T-helper 9 cell (primary cell): ENCODE measurements at regions not wholly inside any gene's neighbourhood (a gene's known extent, or its start where the extent isn't known, plus 50 kb on each side); places are given as distances from the start of the nearest gene placed in this dataset.

Experiments used
- DNase-seq: peaks from one replicate; pipeline ENCODE4 v3.0.0-alpha.2; 2020

DNA sequence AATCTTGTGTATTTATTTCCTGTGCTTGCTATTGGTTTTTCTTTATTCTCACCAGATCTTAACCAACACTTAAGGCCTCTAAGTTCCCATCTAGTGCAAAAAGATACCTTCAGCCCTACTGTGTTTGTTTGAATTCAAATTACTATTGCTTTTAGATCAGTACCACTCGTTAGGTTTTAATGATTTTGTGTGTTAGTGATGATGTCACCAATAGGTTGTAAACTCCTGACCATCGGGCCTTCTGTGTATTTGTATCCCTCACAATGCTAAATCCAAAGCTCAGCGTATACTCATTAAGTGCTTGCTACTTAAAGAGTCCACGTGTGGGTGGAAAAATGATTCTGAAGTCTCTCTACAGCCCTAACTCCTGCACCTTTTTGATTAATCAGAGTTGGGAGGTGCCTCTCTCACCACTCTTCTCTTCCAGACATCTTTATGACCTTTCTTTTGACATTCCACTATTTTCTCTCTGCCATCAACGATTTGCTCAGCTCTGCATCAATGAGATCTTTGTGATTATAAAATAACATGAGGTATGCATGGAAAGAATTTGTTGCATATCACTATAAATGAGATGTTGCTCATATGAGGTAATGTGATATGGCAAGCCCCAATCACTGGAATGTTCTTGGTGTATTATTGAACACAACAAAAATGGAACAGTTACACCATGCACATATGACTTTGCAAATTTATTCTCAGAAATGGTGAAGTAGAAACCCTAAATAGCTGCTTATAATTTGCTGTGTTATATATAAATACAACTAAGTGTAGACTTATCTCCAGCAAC is 55.1 kb upstream of the LAMA2 start:
- DNase-seq: no peak

DNA sequence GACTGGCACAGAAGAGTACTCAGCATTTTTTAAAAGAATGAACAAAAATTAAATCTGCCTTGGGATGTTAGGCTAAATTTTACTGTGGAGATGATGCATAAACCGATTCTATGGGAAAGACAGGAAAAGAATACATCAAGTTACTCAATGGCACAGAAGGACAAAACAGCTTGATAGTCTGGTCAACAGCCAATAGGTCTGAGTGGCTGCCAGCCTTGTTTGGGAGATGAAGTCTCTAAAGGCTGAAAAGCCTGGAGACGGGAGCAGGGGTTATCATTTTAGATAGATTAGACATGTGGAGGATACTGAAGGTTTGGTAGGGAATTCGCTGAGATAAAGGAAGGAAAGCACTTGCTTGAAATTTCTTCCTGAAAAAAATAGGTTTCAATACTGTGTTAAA is 56.3 kb upstream of the LAMA2 start:
- DNase-seq: no peak

GRCh38 chr6:128822271-128822670 is 60.7 kb upstream of the LAMA2 start:
- DNase-seq: no peak

- no peak for DNase-seq
Measured at GRCh38 chr6:128821116-128821515, 61.8 kb upstream of the LAMA2 start.

GRCh38 chr6:128808856-128809255 is 74.1 kb upstream of the LAMA2 start:
- DNase-seq: no peak

GRCh38 chr6:128807577-128807976 is 75.4 kb upstream of the LAMA2 start:
- DNase-seq: no peak

DNA sequence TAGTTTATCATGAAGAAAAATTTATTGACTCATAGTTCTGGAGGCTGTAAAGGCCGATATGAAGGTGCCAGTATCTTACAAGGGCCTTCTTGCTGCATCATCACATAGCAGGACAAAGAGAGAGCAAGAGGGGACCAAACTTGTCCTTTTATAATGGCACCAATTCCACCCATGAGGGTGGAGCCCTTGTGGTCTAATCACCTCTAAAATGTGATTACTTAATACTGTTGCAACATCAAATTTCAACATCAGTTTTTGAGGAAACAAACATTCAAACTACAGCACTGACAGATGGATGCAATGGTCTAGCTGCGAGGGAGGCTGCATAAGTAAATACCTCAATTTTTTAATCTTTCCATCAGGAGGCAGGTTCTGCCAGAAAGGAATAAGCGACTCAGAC is 76.7 kb upstream of the LAMA2 start:
- no peak for DNase-seq

- no peak for DNase-seq
Measured at GRCh38 chr6:128803911-128804310, 79.0 kb upstream of the LAMA2 start.

DNA sequence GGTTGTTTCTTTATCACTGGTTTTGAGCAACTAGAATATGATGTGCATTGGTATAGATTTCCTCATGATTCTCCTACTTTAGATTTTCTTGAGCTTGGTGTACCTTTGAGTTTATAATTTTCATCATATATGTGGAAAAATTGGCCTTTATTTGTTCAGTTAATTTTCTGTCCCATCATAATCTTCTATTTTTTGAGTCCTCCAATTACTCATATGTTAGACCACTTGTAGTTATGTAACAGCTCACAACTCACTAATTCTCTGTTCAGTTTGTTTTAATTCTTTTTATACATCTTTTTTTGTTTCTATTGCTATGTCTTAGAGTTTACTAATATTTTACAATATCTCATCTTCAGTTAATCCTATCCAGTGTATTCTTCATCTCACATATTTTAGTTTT is 81.3 kb upstream of the LAMA2 start:
- DNase-seq: no peak

GRCh38 chr6:128784266-128784665 is 98.7 kb upstream of the LAMA2 start:
- DNase-seq: no peak

DNA sequence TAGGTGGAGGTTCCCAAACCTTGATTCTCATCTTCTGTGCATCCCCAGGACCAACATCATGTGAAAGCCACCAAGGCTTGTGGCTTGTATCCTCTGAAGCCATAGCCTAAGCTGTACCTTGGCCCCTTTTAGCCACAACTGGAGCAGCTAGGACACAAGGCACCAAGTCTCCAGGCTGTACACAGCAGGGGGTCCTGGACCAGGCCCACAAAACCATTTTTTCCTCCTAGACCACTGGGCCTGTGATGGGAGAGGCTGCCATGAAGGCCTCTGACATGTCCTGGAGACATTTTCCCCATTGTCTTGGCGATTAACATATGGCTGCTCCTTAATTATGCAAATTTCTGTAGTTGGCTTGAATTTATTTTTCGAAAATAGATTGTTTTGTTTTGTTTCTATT is 114.8 kb upstream of the LAMA2 start:
- no peak for DNase-seq

DNA sequence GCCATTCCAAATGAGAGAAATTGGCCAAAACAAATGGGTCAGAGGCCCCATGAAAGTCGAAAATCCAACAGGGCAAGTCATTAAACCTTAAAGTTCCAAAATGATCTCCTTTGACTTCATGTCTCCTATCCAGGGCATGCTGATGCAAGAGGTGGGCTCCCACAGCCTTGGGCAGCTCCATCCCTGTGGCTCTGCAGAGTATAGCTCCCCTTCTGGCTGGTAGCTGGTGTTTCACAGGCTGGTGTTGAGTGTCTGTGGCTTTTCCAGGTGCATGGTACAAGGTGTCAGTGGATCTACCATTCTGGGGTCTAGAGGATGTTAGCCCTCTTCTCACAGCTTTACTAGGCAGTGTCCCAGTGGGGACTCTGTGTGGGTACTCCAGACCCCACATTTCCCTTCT is 115.2 kb upstream of the LAMA2 start:
- no peak for DNase-seq

- DNase-seq: no peak
Measured at GRCh38 chr6:128767150-128767549, 115.8 kb upstream of the LAMA2 start.

DNA sequence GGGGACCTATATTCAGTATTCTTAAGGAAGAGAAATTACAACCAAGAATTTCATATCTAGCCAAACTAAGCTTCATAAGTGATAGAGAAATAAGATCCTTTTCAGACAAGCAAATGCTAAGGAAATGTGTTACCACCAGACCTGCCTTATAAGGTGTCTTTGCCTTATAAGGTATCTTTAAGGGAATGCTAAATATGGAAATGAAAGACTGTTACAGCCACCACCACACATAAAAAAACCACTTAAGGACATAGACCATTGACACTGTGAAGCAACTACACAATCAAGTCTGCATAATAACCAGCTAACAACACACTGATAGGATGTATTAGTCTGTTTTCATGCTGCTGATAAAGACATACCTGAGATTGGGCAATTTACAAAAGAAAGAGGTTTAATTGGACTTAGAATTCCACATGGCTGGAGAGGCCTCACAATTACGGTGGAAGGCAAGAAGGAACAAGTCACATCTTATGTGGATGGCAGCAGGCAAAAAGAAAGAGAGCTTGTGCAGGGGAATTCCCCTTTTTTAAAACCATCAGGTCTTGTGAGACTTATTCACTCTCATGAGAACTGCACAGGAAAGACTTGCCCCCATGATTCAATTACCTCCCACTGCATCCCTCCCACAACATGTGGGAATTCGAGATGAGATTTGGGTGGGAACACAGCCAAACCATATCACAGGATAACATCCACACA is 119.2 kb upstream of the LAMA2 start:
- DNase-seq: no peak

GRCh38 chr6:128759901-128760300 is 123.0 kb upstream of the LAMA2 start:
- DNase-seq: no peak

DNA sequence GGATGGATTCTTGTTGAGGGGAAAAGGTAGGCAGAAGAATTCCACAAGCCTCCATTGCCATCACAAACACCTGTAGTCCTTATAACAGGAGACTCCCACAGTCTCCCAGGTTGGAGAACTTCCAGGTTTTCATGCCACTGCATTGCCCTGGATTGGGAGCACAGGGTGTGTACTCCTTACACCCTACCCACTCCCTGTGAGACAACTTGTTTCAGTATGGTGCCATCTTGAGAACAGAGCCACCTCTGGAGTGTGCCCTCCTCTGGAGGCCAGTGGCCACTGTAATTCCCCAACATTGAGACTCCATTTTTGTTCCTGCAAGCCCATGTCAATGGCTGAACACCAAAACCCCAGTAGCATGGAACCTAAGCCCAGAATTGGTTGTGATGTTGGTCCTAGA is 123.5 kb upstream of the LAMA2 start:
- DNase-seq: no peak

DNA sequence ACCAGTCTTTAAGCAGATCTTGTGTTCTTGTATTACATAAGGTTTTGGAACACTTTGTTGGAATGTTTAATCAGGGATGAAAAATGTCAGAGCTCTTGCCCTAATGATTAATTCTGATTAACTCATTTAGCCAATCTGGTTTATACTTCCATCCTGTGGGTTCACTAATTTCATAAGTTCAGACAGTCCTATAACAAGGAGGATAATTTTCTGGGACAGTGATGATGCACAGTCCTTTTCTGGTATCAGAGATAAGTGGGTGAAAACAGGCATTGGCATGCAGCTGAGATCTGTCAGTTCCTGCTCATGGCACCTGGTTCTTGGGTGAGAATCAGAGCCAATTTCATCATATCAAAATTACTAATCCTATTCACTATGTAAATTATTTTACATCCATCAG is 125.0 kb upstream of the LAMA2 start:
- no peak for DNase-seq

GRCh38 chr6:128754658-128755256 is 128.2 kb upstream of the LAMA2 start:
- DNase-seq: no peak

DNA sequence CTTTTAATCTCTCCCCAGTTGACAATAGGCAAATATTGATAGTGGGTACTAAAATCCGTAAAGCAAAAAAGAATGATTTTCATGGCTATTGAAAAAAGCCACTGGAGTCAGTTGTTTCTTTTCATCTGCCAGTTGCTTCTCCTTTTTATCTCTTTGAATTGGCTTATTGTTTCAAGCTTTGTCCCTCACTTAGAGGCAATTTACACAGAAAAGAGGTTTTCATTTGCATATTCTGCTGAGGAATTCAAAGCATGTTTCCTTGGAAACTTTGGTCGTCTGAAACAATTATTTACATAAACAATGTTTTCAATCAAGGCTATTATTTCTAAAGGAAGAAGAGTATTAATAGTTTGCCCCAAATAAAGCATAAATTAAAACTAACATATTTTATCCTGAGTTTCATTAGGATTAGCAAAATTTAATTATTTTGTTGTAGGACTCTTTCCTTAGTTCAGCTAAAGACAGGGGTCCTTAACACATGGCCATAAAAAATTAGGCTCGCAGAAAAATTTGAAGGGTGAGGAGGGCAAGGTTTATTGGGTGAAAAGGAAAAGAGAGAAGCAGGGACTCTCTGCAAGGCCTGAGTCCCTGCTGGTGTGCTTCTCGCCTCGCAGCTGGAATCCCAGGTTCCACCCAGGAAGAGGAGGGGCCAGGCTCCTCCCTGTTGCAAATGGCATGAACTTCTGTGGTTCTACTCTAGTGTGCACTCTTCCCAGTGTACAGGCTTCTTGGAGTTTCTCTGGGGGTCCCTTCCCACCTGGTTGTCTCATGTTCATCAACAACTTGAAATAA is 138.8 kb upstream of the LAMA2 start:
- no peak for DNase-seq

GRCh38 chr6:128742900-128743299 is 140.0 kb upstream of the LAMA2 start:
- no peak for DNase-seq

GRCh38 chr6:128740951-128741350 is 142.0 kb upstream of the LAMA2 start:
- DNase-seq: no peak

- DNase-seq: no peak
Measured at GRCh38 chr6:128739112-128739511, 143.8 kb upstream of the LAMA2 start.

DNA sequence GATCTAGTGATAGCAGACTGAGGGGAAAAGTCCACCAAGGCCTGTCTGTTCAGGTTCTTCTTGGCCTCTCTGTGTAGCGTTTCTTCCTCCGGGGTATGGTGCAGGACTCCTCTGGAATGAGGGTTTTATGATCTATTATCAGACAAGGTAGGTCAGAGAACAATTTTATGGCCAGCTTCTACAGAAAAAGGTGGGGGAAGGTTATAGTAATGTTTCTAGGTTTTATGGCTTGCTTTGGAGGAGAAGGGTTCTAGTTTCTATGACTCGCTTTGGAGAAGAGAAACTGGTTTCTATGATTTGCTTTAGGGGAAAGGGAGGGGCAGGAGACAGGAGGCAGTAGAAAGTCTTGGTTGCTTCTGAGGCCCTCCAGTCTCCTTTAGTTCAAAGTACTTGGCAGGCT is 144.8 kb upstream of the LAMA2 start:
- no peak for DNase-seq
